ENCODE measurements at regions not wholly inside any gene's neighbourhood (a gene's known extent, or its start where the extent isn't known, plus 50 kb on each side); places are given as distances from the start of the nearest gene placed in this dataset.

DNA sequence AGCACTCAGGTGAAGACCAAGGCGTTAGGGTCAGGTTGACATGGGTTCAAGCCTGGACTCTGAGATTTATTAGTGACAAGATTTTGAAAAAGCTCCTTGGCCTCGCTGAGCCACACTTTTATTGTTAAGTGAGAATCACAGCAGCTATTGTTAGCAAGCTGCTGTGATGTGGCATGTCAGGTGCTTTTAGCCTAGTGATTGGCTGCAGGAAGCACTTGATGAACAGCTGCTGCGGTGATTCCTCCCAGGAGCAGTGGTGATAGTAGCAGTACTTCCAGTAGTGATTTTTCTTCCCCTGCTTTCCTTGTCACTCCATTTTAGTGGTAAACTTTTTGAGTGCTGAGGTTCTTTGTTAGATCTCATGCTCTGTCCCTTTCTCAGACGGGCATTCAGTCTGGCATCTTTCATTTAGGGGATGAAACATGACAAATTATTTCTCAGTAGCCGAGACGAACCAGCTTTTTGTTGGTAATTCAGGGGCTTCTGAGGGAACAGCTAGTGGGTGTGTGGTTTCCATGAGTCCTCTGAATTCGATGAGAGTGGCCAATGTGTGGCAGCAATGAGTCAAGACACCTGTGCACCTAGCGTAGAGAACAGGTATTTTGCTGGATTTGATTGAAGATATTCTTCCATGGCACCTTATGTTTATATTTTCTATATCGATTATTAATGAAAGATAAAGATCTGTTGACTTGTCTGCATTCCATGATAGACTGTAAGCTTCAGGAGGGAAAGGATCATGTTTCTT lies 696.7 kb downstream of the DHX35 start:
- Mint-ChIP-seq H3K9me3 (peaks cover 0 to 5% (median 2%) of the 10 kb centered on the region in 8 donors), H3K27ac (no peak overlapping the region), H3K4me3 (no peak overlapping the region), H3K4me1 (no peaks in the 10 kb centered on the region), H3K27me3 (peaks cover 0 to 2% of the 10 kb centered on the region in 2 donors), H3K36me3 (no peaks in the 10 kb centered on the region)
- intact Hi-C loops (cut with micrococcal nuclease), result no loop called here
- Histone ChIP-seq H3K4me1 (ENCODE audit: insufficient read depth, low read length) (no peaks in the 10 kb centered on the region), H3K27ac (ENCODE audit: low read depth, low read length) (no peak overlapping the region), H3K4me3 (ENCODE audit: low read length in 2 of 2) (no peak overlapping the region), H3K9me3 (ENCODE audit: control insufficient read depth in 1 of 2, low read length in 2 of 2) (no peaks in the 10 kb centered on the region), H3K27me3 (ENCODE audit: insufficient read depth, low read length) (no peaks in the 10 kb centered on the region), H3K36me3 (ENCODE audit: insufficient read depth, low read length) (no peaks in the 10 kb centered on the region)
- CTCF ChIA-PET (ENCODE audit: partially characterized antibody), result no interaction called here
- POLR2A ChIA-PET (ENCODE audit: partially characterized antibody), result no interaction called here
- DNase-seq, result no peak

DNA sequence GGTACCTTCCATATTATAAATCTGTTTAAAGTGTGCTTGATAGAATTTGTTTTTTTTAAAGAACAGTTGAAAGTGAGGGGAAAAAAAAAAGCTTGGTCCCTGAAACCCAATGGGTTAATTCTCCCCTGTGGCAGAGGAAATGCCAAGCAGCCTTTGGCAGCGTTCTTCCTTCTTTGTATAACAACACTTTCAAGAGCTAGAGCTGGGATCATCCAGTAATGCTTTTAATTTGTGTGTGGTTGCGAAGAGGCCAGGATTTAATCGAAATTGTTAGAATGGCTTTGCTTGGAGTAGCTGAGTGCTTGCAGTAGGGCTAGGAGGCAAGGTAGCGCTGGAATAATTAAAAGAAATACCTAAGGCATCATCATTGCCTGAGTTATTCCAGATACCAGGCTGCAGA lies 692.0 kb downstream of the DHX35 start:
- H3K9me3 Mint-ChIP-seq, result peaks cover 0 to 8% (median 0%) of the 10 kb centered on the region in 8 donors
- no peak overlapping the region for H3K27ac Mint-ChIP-seq
- CTCF ChIA-PET (ENCODE audit: partially characterized antibody), result no interaction called here
- Histone ChIP-seq H3K36me3 (ENCODE audit: insufficient read depth, low read length) (no peaks in the 10 kb centered on the region), H3K27me3 (ENCODE audit: insufficient read depth, low read length) (no peaks in the 10 kb centered on the region), H3K27ac (ENCODE audit: low read depth, low read length) (no peak overlapping the region), H3K4me1 (ENCODE audit: insufficient read depth, low read length) (no peaks in the 10 kb centered on the region), H3K4me3 (ENCODE audit: low read length in 2 of 2) (no peak overlapping the region), H3K9me3 (ENCODE audit: control insufficient read depth in 1 of 2, low read length in 2 of 2) (no peaks in the 10 kb centered on the region)
- intact Hi-C loops (cut with micrococcal nuclease), result no loop called here
- no peak overlapping the region for H3K4me3 Mint-ChIP-seq
- no peak for DNase-seq
- POLR2A ChIA-PET (ENCODE audit: partially characterized antibody), result no interaction called here
- no peaks in the 10 kb centered on the region for H3K27me3 Mint-ChIP-seq
- no peaks in the 10 kb centered on the region for H3K36me3 Mint-ChIP-seq
- H3K4me1 Mint-ChIP-seq, result no peaks in the 10 kb centered on the region

DNA sequence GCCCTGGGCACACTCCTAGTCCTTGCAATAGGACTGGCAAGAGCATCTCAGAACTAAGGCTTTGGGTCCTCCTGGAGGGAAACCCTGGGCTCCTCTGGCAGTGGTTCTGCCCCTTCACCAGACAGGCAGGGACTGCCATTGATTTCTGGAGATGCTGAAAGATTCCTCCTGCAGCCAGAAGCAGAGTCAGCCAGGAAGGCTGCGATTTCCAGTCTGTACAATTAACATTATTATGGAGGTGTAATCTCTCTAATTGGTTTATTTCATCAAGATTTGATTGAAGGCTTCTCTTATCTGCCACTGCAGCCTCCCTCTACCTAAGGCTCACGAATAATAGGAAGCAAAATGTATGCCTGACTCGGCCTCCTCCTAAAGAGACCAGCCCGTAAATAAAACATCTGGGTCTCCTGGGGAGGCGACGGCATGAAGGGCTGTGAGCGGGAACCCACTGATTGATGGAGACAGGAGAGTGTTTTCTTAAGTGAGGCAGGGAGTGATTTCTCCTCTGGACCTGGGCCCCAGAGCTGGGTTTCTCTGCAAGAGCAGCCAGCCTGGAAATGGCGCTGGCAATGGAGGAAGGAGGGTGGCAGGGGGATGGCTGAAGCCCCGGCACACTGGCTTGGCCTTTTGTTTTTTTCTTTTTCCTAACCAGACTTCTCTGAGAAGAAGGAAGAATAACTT lies 689.6 kb downstream of the DHX35 start:
- POLR2A ChIA-PET (ENCODE audit: partially characterized antibody), result no interaction called here
- Mint-ChIP-seq H3K27me3 (no peaks in the 10 kb centered on the region), H3K27ac (no peak overlapping the region), H3K36me3 (no peaks in the 10 kb centered on the region), H3K4me3 (no peak overlapping the region), H3K4me1 (no peaks in the 10 kb centered on the region), H3K9me3 (peaks cover 0 to 8% (median 0%) of the 10 kb centered on the region in 8 donors)
- intact Hi-C loops (cut with micrococcal nuclease), result no loop called here
- Histone ChIP-seq H3K27ac (ENCODE audit: low read depth, low read length) (no peak overlapping the region), H3K36me3 (ENCODE audit: insufficient read depth, low read length) (no peaks in the 10 kb centered on the region), H3K9me3 (ENCODE audit: control insufficient read depth in 1 of 2, low read length in 2 of 2) (no peaks in the 10 kb centered on the region), H3K27me3 (ENCODE audit: insufficient read depth, low read length) (no peaks in the 10 kb centered on the region), H3K4me3 (ENCODE audit: low read length in 2 of 2) (no peak overlapping the region), H3K4me1 (ENCODE audit: insufficient read depth, low read length) (no peaks in the 10 kb centered on the region)
- no peak for DNase-seq
- CTCF ChIA-PET (ENCODE audit: partially characterized antibody), result no interaction called here

DNA sequence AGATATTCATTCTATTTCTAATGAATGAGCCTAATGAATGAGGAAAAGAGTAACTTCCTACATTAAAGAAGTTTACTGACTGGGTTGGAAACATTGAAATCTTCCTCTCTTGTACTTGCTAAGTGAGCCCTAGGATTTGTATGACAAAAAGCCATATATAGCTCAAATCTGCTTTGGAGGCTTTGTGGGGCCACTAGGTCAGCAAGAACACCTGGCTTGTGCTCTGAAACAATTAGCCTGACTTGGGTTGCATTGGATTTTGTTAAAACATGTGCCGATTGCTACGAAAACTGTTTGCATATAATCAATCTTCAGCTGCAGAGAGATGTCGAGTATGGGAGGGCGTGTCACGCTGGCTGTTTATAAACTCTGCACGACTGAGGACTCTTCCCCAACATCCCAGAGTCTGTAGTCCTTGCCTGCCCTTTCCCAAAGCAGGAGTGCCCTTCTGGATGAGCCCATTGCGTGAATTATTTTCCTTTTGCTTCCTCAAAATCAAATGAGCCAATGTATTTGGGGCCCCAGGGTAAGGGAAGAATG lies 684.8 kb downstream of the DHX35 start:
- no peaks in the 10 kb centered on the region for H3K9me3 ChIP-seq (ENCODE audit: control insufficient read depth in 1 of 2, low read length in 2 of 2)
- H3K27me3 Mint-ChIP-seq, result no peaks in the 10 kb centered on the region
- no peaks in the 10 kb centered on the region for H3K4me1 ChIP-seq (ENCODE audit: insufficient read depth, low read length)
- H3K27ac ChIP-seq (ENCODE audit: low read depth, low read length), result no peak overlapping the region
- H3K27me3 ChIP-seq (ENCODE audit: insufficient read depth, low read length), result no peaks in the 10 kb centered on the region
- no peak overlapping the region for H3K27ac Mint-ChIP-seq
- no peaks in the 10 kb centered on the region for H3K4me1 Mint-ChIP-seq
- H3K4me3 Mint-ChIP-seq, result no peak overlapping the region
- no peaks in the 10 kb centered on the region for H3K36me3 Mint-ChIP-seq
- POLR2A ChIA-PET (ENCODE audit: partially characterized antibody), result no interaction called here
- H3K36me3 ChIP-seq (ENCODE audit: insufficient read depth, low read length), result no peaks in the 10 kb centered on the region
- no peak overlapping the region for H3K4me3 ChIP-seq (ENCODE audit: low read length in 2 of 2)
- DNase-seq, result no peak
- H3K9me3 Mint-ChIP-seq, result peaks cover 0 to 4% (median 0%) of the 10 kb centered on the region in 8 donors
- intact Hi-C loops (cut with micrococcal nuclease), result no loop called here
- CTCF ChIA-PET (ENCODE audit: partially characterized antibody), result no interaction called here

DNA sequence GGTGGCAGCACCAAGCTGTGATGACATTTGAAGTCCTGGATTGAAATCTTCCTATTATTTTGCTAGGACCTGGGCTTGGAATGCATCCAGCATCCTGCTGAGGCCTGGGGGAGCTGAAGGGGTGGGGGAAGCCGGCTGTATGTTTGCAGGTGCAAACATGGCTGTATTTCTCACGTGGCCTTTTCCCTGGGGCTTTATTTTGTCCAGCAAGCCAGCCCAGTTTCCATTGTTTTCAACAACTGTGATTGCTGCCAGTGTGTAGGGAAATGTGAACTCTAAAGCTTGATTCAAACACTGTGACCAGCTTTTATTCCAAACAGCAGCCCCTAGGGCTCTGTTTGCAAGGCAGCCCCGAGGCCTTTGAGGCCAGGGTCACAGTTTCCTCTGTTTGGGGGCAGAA lies 683.0 kb downstream of the DHX35 start:
- Histone ChIP-seq H3K4me3 (ENCODE audit: low read length in 2 of 2) (no peak overlapping the region), H3K4me1 (ENCODE audit: insufficient read depth, low read length) (no peaks in the 10 kb centered on the region), H3K36me3 (ENCODE audit: insufficient read depth, low read length) (no peaks in the 10 kb centered on the region), H3K27ac (ENCODE audit: low read depth, low read length) (no peak overlapping the region), H3K27me3 (ENCODE audit: insufficient read depth, low read length) (no peaks in the 10 kb centered on the region), H3K9me3 (ENCODE audit: control insufficient read depth in 1 of 2, low read length in 2 of 2) (no peaks in the 10 kb centered on the region)
- ChIA-PET CTCF (ENCODE audit: partially characterized antibody) (no interaction called here), POLR2A (ENCODE audit: partially characterized antibody) (no interaction called here)
- intact Hi-C loops (cut with micrococcal nuclease), result no loop called here
- no peaks in the 10 kb centered on the region for H3K4me1 Mint-ChIP-seq
- no peak overlapping the region for H3K27ac Mint-ChIP-seq
- H3K36me3 Mint-ChIP-seq, result no peaks in the 10 kb centered on the region
- H3K27me3 Mint-ChIP-seq, result no peaks in the 10 kb centered on the region
- no peak for DNase-seq
- peaks cover 0 to 4% (median under 1%) of the 10 kb centered on the region in 8 donors for H3K9me3 Mint-ChIP-seq
- H3K4me3 Mint-ChIP-seq, result no peak overlapping the region

DNA sequence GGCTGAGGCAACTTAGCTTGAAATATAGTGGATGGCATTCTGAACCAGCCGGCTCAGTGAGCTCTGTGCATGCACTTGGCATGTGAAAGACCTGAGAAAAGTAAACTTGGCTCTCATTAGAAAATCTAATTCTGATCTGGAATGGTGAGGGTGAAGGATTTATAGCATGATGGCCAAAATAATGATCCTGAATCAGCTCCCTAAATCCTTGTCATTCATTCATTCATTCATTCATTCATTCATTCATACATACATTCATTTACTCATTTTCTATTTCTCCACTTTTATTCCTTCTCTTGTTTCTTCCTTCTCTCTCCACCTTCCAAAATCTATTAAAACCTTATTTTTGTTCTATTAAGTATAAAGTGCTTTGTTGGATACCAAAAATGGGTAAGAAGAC lies 681.1 kb downstream of the DHX35 start:
- intact Hi-C loops (cut with micrococcal nuclease), result no loop called here
- H3K27me3 ChIP-seq (ENCODE audit: insufficient read depth, low read length), result no peaks in the 10 kb centered on the region

DNA sequence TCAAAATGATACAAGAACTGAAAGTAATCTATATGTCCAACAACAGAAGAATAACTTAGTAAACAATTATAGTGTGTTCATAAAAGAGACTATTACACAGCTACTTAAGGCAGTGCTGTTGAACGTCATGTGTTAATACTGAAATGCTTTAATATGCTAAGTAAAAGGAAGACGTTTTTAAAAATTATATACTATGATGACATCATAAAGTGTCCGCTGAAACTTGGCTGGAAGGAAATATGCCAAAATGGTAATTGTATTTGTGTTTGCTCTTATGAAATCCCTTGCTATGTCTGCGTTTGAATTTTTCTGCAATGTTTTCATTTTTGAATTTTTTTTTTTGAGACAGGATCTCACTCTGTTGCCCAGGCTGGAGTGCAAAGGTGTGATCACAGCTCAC lies 679.3 kb downstream of the DHX35 start:
- no peak overlapping the region for H3K4me3 ChIP-seq (ENCODE audit: low read length in 2 of 2)
- H3K36me3 ChIP-seq (ENCODE audit: insufficient read depth, low read length), result no peaks in the 10 kb centered on the region
- no peaks in the 10 kb centered on the region for H3K4me1 Mint-ChIP-seq
- POLR2A ChIA-PET (ENCODE audit: partially characterized antibody), result no interaction called here
- H3K4me1 ChIP-seq (ENCODE audit: insufficient read depth, low read length), result no peaks in the 10 kb centered on the region
- no peak overlapping the region for H3K4me3 Mint-ChIP-seq
- no peaks in the 10 kb centered on the region for H3K36me3 Mint-ChIP-seq
- no peak for DNase-seq
- H3K9me3 Mint-ChIP-seq, result peaks cover 0 to 4% (median under 1%) of the 10 kb centered on the region in 8 donors
- H3K9me3 ChIP-seq (ENCODE audit: control insufficient read depth in 1 of 2, low read length in 2 of 2), result no peaks in the 10 kb centered on the region
- H3K27ac Mint-ChIP-seq, result no peak overlapping the region
- no peaks in the 10 kb centered on the region for H3K27me3 ChIP-seq (ENCODE audit: insufficient read depth, low read length)
- H3K27ac ChIP-seq (ENCODE audit: low read depth, low read length), result no peak overlapping the region
- CTCF ChIA-PET (ENCODE audit: partially characterized antibody), result no interaction called here
- intact Hi-C loops (cut with micrococcal nuclease), result no loop called here
- H3K27me3 Mint-ChIP-seq, result peaks cover 0 to 2% of the 10 kb centered on the region in 2 donors

More for the DNA sequence above, 681.1 kb downstream of the DHX35 start:
- Histone ChIP-seq H3K27ac (ENCODE audit: low read depth, low read length) (no peak overlapping the region), H3K36me3 (ENCODE audit: insufficient read depth, low read length) (no peaks in the 10 kb centered on the region), H3K9me3 (ENCODE audit: control insufficient read depth in 1 of 2, low read length in 2 of 2) (no peaks in the 10 kb centered on the region), H3K4me3 (ENCODE audit: low read length in 2 of 2) (no peak overlapping the region), H3K4me1 (ENCODE audit: insufficient read depth, low read length) (no peaks in the 10 kb centered on the region)
- no peak for DNase-seq
- POLR2A ChIA-PET (ENCODE audit: partially characterized antibody), result no interaction called here
- Mint-ChIP-seq H3K4me3 (no peak overlapping the region), H3K27me3 (no peaks in the 10 kb centered on the region), H3K4me1 (no peaks in the 10 kb centered on the region), H3K9me3 (peaks cover 0 to 2% (median under 1%) of the 10 kb centered on the region in 8 donors), H3K36me3 (no peaks in the 10 kb centered on the region), H3K27ac (no peak overlapping the region)
- CTCF ChIA-PET (ENCODE audit: partially characterized antibody), result no interaction called here
